DMS153 (cell line): ENCODE measurements at regions not wholly inside any gene's neighbourhood (a gene's known extent, or its start where the extent isn't known, plus 50 kb on each side); places are given as distances from the start of the nearest gene placed in this dataset.

Source experiments
- DNase-seq: peaks from one replicate; lab custom pipeline; 2025; lab: John Stamatoyannopoulos, UW

DNA sequence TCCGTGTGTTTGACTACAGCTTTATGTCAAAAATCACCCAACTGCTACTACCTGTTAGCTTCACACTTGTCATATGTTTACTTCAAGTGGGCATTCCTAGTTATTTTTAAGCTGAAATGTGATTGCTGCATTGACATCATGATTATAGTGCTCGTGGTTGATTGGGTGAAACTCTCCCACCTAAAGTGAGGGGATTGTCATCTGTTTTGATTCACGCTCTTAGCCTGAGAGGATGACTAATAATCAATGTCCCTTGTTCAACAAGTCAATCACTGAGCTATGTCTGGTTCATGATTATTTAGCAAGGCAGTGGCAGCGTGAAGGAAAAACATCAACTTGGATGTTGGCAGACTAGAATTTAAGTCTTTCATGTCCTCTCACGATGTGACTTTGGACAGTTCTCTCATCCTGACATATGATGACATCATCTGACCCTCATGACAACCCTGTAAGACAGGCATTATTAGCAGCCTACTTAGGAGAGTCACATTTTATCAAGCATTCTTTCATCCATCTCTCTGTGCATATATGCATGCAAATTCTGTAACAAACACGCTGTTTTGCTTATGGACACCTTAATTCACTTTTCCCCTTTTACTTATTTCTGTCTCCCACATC, 352.6 kb upstream of the ZMIZ1 start:
- no peak for DNase-seq

DNA sequence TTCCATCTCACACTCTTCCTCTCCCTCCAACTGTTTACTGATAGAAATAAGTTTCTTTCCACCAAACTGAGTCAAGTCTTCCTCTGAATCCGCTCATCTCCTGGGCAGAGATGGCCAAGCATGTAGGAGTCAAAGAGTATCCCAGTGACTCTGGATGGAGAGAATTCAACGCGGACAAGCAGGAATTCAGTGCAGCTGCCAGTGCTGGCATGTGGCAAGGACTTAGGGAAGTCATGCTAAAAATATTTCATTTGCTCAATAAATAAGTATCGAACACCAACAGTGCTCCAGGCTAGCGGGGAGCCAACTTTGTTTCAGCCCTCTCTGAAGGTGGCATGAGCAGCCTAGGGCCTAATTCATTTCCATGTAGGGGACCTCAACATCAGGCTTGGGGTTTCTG, 351.6 kb upstream of the ZMIZ1 start:
- no peak for DNase-seq

DNA sequence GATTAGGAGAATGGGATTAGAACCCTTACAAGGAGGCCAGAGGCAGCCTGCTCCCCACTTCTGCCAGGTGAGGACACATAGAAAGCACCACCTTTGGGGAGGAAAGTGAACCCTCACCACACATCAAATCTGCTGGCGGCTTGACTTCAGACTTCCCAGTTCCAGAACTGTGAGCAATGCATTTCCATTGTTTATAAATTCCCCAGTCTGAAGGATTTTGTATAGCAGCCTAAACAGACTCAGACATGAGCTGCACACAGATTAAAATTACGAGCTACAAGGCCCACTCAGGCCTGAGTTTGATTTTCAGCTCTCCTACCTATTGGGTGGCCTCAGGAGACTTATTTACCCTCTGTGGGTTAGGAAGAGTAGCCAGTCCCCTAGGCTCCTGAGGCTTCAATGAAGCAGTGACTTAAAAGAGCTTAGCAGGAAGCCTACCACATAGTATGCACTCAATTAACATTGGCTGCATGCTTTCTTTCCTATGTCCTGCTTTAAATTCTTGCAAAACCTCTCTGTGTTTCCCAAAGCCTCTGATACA, 350.7 kb upstream of the ZMIZ1 start:
- no peak for DNase-seq

DNA sequence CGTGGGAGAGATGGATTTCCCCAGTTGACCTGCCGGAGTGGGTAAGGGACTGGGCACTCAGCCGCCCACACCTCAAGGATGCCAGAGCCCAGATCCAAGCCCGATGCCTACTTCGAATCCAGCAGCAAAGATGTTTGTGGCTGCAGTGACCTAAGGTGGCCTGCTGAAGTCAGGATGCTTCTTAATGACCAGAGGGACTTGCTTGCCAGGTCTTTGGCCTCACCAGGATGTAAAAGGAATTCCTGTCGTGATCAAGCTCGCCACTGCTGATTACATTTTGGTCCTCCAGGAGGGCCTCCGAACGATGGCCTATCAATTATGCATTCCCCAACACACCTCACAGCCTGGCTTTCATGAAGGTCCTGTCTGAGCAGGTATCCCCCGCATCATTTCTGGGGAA, 349.5 kb upstream of the ZMIZ1 start:
- no peak for DNase-seq

DNA sequence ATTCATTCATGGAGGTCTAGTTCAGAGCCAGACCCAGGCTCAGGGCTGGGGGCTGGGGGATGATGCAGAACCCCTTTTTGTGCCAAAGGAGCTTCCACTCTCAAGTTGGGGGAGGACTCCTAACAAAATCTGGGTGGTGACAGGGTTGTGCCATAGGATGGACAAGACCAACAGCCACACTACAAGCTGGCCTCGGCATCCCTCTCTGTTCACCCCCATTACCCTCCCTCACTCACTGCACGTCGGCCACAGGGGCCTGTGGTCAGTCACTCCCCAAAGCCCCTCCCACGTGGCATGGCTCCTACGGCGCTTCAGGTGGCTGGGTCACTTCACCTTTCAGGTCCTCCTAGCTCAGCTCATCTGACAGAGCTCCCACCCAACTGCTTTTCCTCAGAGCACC, 348.7 kb upstream of the ZMIZ1 start:
- DNase-seq: no peak

DNA sequence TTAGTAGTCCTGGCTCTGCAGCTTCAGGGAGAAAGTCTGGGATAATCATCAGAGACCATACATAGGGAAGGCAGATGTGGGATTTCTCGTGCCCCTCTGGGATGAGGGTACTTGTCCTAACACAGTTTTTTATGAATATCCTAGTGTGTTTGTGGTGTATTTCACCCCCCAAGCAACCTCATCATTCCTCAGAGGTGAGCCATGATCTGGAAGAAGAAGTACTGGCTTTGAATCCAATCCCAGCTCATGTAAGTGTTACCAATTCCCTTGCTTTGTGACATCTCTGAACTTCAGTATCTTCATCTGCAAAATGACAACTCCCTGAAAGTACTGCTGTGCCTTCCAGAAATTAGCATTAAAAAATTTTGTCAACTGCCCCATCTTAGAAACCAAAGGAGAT, 347.5 kb upstream of the ZMIZ1 start:
- no peak for DNase-seq

DNA sequence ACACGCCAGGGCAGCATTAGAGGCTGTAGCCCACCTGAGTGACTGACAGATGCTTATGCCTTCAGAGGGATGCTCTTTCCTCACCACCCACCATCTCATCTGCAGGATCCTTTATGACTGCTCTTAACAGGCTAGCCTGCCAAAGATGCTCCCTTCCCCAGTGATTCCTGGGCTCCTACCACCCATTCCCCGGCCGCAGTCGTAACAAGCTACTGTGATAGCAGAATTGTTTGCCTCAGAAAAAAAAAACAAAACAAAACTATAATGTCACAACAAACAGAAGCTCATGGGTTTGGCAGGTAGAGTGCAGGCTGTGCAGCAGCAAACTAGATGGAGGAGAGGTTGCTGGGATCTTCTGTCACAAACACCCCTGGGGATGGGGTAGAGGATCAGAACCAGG, 343.9 kb upstream of the ZMIZ1 start:
- no peak for DNase-seq

DNA sequence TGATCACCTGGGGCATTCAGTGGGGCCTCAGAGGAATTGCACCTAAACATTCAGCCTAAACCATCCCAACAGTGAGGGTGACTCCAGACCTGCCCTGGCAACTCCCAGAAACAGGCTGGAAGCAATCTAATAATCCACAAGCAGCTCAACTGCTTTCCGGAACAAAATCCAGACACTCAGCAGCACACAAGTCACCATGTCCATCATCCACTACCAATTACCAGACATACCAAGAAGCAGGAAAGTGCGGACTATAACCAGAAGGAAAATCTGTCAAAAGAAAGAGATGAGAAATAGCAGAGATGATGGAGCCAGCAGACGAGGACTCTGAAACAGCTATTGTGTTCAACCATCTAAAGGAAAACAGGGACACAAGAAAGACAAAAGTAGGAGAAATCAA, 342.6 kb upstream of the ZMIZ1 start:
- no peak for DNase-seq

DNA sequence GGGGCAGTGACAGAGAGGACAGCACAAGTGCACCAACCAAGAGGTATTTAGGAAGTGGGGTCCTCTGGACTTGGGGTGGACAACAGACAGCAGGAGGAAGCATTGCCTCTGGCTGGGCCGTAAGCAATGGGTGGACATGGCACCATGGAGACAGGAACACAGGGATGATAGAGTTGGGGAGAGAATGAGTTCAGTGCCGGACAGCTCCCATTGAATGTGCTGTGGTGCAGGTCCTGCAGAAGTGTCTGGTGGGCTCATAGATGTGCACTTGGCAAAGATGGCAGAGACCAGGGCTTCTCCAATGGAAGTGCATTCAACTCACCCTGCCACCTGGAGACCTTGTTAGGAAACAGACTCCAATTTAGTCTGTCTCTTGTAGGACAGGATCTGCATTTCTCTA, 341.5 kb upstream of the ZMIZ1 start:
- DNase-seq: no peak

DNA sequence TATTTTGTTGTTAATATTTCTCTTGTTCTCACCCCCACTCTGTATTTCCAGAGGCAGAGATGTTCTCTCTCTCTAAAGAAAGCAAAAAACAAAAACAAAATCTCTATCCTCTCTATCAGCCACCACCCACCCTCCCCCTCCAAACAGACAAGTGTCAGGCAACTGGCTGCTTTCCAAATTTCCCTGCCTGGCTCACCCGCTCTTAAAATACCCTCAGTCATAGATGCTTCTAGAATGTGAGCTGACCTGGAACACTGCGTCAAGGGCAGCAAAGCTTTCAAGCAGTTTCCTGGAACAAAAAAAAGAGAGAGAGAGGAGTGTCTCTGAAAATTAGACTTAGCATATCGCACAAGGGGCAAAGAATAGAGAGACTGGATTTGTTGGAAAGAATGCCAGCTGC, 341.0 kb upstream of the ZMIZ1 start:
- DNase-seq: peak; percentile 58

DNA sequence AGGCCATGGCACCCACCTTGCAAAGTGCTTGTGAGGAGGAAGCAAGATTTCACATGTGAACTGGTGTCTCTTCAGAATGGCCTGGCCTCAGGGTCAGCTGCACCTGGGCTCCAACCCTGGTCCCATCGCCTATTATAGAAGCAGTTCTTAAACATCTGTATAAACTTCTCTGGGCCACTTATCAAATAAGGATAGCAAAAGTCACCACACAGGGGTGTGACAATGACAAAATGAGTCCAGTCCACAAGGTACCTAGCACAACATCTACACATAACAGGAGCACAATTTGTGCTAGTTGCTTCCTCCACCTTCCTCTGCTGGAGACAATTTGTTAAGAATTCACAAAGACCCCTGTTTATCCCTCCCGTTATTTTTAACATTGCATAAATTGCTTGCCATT, 340.6 kb upstream of the ZMIZ1 start:
- DNase-seq: no peak

DNA sequence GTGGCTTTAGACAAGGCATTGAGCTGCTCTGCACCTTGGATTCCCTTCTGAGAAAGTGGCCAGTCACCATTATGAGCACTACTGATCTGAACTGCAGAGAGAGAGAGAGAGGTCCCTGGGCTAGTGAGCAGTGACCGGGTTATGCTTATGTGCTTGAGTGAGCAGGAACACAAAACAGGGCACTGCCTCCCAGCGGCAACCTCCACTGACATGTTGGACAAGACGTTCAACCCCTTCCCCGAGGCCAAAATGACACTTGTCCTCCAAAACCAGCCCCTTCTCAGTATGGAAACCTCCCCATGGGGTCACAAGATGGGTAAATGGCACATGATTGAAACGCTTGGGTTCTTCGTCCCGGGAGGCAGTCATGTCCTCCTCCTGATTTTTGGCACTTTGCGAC, 339.4 kb upstream of the ZMIZ1 start:
- no peak for DNase-seq

DNA sequence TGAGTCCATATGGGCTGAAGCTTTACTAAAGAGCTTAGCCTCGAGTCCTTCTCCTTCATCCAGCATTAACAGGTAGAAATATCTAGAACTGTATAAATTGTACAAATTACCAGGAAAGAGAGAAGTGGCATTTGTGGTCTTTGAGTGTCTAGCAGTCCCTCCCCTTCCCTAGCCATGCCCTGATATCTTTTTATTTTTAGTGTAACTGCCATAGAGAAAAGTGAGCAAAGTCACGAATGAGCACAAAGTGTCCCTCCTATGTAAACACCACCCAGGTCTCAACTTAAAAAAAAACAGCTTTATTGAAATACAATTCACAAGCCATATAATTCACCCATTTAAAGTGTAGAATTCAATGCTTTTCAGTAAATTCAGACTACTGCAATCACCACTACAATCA, 339.0 kb upstream of the ZMIZ1 start:
- DNase-seq: no peak

DNA sequence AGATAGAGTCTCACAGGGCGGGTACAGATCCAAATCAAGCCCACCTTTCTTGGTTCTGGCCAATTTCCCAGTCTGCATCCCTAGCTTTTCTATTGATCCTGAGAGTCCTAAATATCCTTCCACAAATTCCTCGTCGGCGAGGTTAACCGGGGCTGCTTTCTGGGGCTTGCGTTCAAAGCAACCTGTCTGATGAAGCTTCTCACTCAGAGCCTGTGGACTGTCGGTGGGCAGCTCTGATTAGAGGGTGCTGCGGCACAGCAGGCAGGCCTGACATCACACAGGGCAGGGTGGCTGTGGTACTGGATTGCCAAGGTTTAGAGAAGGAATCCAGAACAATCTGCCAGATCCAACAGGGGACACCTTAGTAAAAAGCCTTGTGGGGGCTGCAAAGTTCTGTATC, 338.0 kb upstream of the ZMIZ1 start:
- DNase-seq: no peak

DNA sequence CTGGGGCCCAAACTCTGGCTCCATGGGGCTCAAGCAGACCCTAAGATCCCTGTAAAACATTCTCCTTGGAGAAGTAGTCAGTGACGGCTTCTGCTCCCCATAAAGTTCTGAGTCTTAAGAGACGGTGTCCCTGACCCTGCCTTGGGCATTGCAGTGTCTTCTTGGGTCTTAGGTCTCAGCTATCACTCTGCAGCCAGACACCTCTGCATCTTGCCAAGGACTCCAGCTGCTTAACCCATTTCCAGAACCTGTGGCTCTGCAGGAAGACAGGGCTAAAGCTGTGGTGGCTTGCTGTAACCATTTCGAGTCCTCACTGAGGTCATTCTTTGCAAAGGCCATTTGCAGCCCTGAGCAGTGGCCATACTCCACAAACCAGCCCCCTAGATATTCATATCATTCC, 337.1 kb upstream of the ZMIZ1 start:
- no peak for DNase-seq

DNA sequence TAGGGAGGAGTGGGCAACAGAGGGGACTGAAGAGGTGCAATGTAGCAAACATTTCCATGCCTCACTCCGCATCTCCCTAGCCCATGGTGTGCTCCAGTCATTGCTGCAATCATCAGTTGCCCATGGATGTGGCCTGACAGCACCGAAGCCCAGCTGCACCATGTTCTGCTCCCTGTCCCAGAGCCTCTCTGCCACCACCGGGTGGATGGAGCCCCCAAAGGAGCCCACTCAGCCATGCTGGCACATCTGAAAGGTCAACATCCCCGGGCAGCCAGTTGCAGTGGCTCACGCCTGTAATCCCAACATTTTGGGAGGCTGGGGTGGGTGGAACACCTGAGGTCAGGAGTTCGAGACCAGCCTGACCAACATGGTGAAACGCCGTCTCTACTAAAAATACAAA, 336.4 kb upstream of the ZMIZ1 start:
- no peak for DNase-seq

DNA sequence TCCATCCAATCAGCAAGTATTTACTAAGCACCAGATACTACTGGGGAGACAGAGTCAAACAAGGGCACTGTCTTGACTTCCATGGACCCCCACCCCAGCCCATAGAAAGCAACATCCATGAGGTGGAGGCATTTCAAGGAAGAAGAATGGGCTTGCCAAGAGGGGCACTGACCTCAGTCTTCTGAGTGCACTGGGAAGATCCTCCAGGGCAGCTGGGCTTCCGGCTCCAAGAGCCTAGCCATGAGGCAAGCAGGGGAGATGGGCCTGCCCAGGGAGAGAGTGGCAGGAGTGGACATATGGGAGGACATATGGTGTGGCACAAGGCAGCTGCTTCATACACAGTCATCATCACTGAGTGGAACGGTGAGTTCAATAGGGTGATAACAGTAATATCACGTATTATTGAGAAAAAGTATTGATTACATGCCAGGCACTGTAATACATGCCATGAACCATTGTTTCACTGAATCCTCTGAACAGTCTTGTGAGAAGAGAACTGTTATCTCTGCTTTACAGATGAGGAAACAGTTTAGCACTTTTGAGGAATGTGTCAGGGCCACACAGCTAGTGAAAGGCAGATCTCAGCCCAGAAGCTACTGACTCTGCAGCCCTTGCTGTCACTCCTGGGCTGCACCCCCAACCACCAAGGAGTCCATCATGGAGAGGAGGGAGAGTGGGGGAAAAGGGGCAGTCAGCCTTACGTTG, 331.7 kb upstream of the ZMIZ1 start:
- DNase-seq: no peak

DNA sequence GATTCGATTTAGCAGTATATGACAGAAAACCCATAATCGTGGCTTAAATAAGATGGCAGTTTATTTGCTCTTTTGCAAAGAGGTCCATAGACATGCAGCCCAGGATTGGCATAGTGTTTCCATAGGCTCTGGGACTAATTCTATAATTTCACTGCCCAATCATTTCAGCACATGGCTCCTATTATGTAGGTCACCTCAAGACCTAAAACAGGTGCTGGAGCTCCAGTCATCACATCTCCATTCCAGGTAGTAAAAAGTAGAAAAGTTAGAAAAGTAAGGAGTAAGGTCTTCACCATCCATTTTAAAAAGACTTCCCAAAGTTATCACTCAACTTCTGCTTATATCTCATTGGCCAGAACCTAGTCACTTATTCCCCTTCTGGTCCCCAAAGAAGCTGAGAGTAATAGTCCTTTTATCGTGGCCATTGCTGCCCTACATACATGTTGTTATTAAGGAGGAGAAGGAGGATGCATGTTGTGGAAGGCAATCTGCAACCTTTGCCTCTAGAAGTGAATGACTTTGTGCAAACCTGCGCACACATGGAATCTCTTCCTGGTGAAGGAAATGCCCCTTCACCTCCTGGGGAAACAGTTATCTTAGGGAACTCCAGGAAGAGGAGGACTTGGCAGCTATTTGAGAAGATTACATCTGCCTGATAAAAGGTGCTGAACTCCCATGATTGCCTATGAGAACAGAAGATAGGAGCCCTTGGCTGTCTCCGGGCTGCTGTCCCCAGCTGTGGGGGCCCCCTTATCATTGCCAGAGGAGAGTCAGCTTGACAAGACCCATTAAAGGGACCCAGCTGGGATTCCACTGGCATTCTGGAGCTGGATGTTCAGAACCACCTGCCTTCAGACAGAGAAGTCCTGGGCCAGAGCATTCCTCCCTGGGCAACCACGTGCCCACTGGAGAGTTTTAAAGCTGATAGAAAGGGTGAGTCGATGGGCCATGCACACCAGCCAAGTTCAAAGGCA, 330.6 kb upstream of the ZMIZ1 start:
- no peak for DNase-seq

DNA sequence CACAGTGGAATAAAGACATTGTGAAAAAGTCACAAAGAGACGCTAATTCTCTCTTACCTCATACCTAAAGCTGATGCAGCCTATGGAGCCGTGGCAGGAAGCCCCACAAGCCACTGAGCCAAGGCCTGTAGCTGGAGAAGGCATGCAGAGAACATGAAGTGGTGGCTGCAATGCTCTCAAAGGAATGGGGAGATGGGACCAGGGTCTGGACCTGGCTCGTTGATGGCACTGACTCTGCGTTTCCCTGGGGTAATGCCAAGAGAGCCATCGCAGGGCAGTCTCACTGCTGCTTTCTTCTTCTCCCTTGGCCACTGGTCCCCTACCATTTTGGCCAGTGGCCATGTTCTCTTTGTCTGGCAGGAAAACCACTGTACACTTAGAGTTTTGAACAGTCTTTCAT, 329.9 kb upstream of the ZMIZ1 start:
- no peak for DNase-seq

DNA sequence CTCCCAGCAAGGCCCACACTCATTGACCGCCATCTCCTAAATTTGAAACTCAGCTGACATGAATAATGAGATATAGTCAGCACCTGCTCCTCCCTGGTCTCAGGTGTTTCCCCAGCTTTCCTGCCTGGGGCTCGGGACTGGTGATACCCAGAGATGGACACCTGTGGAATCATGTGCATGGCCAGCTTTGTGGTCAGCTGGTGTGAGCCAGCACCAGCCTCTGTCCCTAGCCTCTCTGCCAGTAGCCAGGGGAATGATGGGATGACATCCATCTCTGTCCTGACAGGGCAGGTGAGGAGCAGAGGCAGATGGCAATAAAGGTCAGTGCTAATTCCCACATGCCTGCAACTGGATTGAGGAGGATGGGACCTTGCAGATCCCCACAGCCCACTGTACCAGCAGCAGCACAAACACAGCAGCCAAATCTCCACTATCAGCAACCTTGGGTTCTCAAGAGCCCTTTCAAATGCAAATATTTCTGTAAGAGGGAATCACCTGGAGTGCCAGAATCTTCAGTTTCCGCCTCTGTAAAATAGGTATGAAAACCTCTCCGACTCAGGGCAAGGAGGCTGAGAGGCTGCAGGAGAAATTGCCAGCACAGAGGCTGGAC, 329.2 kb upstream of the ZMIZ1 start:
- no peak for DNase-seq

DNA sequence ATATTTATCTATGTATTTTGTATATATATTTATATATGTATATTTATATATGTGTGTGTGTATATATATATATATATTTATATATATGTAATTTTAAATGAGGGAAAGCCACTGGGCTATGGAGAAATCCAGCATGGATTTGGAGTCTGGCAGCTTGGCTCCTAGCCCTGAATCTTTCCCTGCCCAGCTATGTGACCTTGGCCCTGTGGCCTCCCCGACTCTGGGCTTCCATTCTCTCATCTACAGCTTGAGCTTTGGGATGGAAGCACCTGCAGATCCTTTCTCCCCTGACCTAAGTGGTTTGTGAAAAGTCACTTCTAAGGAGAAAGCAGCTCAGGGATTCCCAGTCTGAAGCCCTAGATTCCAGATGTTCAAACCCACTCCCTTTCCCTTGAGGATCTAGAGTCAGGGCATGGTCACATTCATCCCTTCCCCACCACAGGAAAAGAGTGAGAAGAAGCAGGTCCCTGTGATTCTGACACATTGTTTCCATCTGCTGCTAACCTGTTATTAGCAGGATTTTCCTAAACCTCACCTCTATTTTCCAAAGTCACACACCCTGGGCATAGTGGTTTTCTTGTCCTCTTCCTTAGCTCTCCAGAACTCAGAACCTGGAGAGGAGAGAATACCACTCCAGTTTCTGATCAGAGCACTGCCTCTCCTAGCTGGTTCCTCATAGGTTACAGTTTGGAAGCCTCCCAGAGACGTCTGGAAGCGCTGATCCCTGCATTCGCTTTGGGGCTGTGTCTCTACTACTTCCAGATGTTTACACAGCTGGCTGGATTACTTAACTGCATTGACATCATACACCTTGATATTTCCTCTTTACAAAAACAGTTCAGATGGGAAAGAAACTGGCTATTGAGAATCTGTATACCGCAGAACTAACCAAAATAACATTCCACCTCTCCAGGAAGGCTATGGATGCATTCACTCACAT, 327.5 kb upstream of the ZMIZ1 start:
- DNase-seq: no peak
